DMS53 (cell line): ENCODE measurements at regions not wholly inside any gene's neighbourhood (a gene's known extent, or its start where the extent isn't known, plus 50 kb on each side); places are given as distances from the start of the nearest gene placed in this dataset.
"Not testable (repeated sequence)": the region's sequence is repeated elsewhere in the genome, so short reads cannot be mapped to it uniquely, and the experiment has no call there.

Experiments
- DNase-seq: peaks from one replicate; lab custom pipeline; 2025; lab: John Stamatoyannopoulos, UW

GRCh38 chr9:63812822-63813221 is 1472.2 kb downstream of the FOXD4L5 start:
- DNase-seq, result not testable (repeated sequence)

- not testable (repeated sequence) for DNase-seq
Measured at GRCh38 chr9:63804205-63804604, 1480.8 kb downstream of the FOXD4L5 start.

- not testable (repeated sequence) for DNase-seq
Measured at GRCh38 chr9:63794081-63794685, 1490.8 kb downstream of the FOXD4L5 start.

- DNase-seq, result not testable (repeated sequence)
Measured at GRCh38 chr9:63787454-63787853, 1497.6 kb downstream of the FOXD4L5 start.

GRCh38 chr9:63785059-63785458 is 1500.0 kb downstream of the FOXD4L5 start:
- not testable (repeated sequence) for DNase-seq

- not testable (repeated sequence) for DNase-seq
Measured at GRCh38 chr9:63784421-63784820, 1500.6 kb downstream of the FOXD4L5 start.

- DNase-seq, result not testable (repeated sequence)
Measured at GRCh38 chr9:63781817-63782439, 1503.1 kb downstream of the FOXD4L5 start.

GRCh38 chr9:63781390-63781789 is 1503.6 kb downstream of the FOXD4L5 start:
- not testable (repeated sequence) for DNase-seq

GRCh38 chr9:63776220-63776619 is 1508.8 kb downstream of the FOXD4L5 start:
- DNase-seq, result not testable (repeated sequence)

- not testable (repeated sequence) for DNase-seq
Measured at GRCh38 chr9:63775092-63775426, 1510.0 kb downstream of the FOXD4L5 start.

- DNase-seq, result not testable (repeated sequence)
Measured at GRCh38 chr9:63774369-63775091, 1510.5 kb downstream of the FOXD4L5 start.

GRCh38 chr9:63762230-63762629 is 1522.8 kb downstream of the FOXD4L5 start:
- DNase-seq, result not testable (repeated sequence)

GRCh38 chr9:63729021-63729420 is 1556.0 kb downstream of the FOXD4L5 start:
- not testable (repeated sequence) for DNase-seq

GRCh38 chr9:63728287-63728686 is 1556.7 kb downstream of the FOXD4L5 start:
- DNase-seq, result no peak

GRCh38 chr9:63708285-63708684 is 1576.7 kb downstream of the FOXD4L5 start:
- DNase-seq, result not testable (repeated sequence)

- not testable (repeated sequence) for DNase-seq
Measured at GRCh38 chr9:63704456-63704855, 1580.6 kb downstream of the FOXD4L5 start.

GRCh38 chr9:63703670-63704069 is 1581.3 kb downstream of the FOXD4L5 start:
- DNase-seq, result peak; percentile 18

GRCh38 chr9:63703138-63703665 is 1581.8 kb downstream of the FOXD4L5 start:
- DNase-seq, result not testable (repeated sequence)
